Neural crest cell (in vitro differentiated cells): ENCODE measurements at regions not wholly inside any gene's neighbourhood (a gene's known extent, or its start where the extent isn't known, plus 50 kb on each side); places are given as distances from the start of the nearest gene placed in this dataset.

Source experiments
- DNase-seq: peaks from one replicate; pipeline ENCODE4 v3.0.0; 2021; ENCODE audit warnings: low read depth, mixed read lengths, low spot score
- H3K27ac Mint-ChIP-seq: one replicate; pipeline ENCODE4 v1.8.0; 2021; ENCODE audit warnings: mild to moderate bottlenecking, mixed read lengths; ENCODE audit not compliant: unreplicated experiment
- H3K27me3 Mint-ChIP-seq: 2 replicates; pipeline ENCODE4 v1.8.0; 2021; ENCODE audit warnings: low read depth, mild to moderate bottlenecking, mixed read lengths
- H3K36me3 Mint-ChIP-seq: 2 replicates; pipeline ENCODE4 v1.8.0; 2021; ENCODE audit warnings: low read depth, mild to moderate bottlenecking, mixed read lengths
- H3K4me1 Mint-ChIP-seq: 2 replicates; pipeline ENCODE4 v1.8.0; 2021; ENCODE audit warnings: mixed read lengths
- H3K4me3 Mint-ChIP-seq: one replicate; pipeline ENCODE4 v1.8.0; 2021; ENCODE audit warnings: mild to moderate bottlenecking, mixed read lengths
- H3K9me3 Mint-ChIP-seq: 2 replicates; pipeline ENCODE4 v1.8.0; 2021; ENCODE audit warnings: mixed read lengths
- CTCF ChIP-seq: fragments of 200-600 bp; sonication (generic); conservative IDR thresholded peaks from 2 replicates; pipeline ENCODE4 v1.5.0; 2021; ENCODE audit warnings: antibody characterized with exemption, mild to moderate bottlenecking

- TF ChIP-seq CTCF: no peak
- DNase-seq: no peak
- Mint-ChIP-seq H3K9me3 (peaks cover 7% of the 10 kb centered on the region), H3K36me3 (peaks cover 2% of the 10 kb centered on the region), H3K4me1 (no peaks in the 10 kb centered on the region), H3K27ac (no peak overlapping the region), H3K27me3 (no peaks in the 10 kb centered on the region), H3K4me3 (no peak overlapping the region)
Measured at GRCh38 chr6:4268171-4268570, 132.8 kb upstream of the ECI2 start.

GRCh38 chr6:4265740-4266139 is 130.4 kb upstream of the ECI2 start:
- no peak for TF ChIP-seq CTCF
- H3K4me3 Mint-ChIP-seq: no peak overlapping the region

DNA sequence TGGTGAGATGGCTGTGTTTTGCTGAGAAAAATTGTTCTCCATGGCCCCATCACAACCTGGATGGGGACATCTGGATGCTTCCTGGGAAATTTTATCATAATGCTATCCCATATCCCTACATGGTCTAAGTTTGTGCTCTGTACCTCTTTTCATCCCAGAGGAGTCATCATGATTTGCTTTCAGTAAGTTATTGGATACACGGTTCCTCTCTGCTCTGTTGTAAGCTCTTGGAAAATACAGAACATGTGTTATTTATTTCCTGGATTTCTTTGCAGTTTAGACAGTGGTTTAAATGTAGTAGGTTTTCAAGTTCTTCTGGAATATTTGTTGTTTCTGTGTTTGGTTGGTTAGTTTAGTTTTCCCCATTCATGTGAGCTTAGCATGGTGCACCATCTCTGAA is 129.2 kb upstream of the ECI2 start:
- Mint-ChIP-seq H3K4me1 (no peaks in the 10 kb centered on the region), H3K36me3 (peaks cover 2% of the 10 kb centered on the region), H3K27me3 (no peaks in the 10 kb centered on the region), H3K4me3 (no peak overlapping the region), H3K27ac (no peak overlapping the region), H3K9me3 (peaks cover 7% of the 10 kb centered on the region)
- no peak for TF ChIP-seq CTCF
- no peak for DNase-seq

More at GRCh38 chr6:4265740-4266139, 130.4 kb upstream of the ECI2 start:
- no peak for DNase-seq
- Mint-ChIP-seq H3K9me3 (peaks cover 7% of the 10 kb centered on the region), H3K27ac (no peak overlapping the region), H3K36me3 (peaks cover 2% of the 10 kb centered on the region), H3K27me3 (no peaks in the 10 kb centered on the region), H3K4me1 (no peaks in the 10 kb centered on the region)

DNA sequence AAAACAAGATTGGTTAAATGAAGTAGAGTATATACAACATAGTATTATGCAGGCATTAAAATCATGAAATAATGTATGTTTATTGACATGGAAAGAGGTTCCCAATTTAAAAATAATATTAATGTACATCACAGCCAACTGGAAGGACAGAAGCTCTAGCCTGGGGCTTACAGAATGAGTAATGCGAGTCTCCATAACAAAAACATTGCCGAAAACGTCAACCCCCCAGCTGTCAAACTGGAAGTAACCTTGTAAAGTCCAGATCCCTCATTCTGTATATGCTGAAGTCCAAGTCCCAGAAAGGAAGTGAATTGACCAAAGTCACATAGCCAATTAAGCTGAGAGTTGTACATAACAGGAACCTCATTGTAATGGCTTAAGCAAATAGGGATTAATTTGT is 128.7 kb upstream of the ECI2 start:
- DNase-seq: no peak
- Mint-ChIP-seq H3K36me3 (peaks cover 2% of the 10 kb centered on the region), H3K27ac (no peak overlapping the region), H3K4me3 (no peak overlapping the region), H3K27me3 (no peaks in the 10 kb centered on the region), H3K4me1 (peaks cover under 1% of the 10 kb centered on the region), H3K9me3 (peaks cover 7% of the 10 kb centered on the region)
- TF ChIP-seq CTCF: no peak

DNA sequence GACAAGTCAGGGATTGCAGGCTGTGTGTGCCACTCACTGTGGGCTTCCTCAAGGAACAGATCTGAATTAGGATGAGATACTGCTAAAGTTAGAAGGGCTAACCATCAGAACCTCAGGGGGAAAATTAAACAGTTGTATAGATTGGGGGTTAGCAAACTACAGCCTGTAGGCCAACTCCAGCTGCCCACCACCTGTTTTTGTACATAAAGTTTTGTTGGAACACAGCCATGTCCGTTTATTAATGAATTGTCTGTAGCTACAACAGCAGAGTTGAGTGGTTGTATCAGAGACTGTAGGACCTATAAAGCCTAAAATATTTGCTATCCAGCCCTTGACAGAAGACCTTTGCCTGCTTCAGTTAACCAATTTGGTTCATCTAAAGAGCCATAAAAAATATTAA is 127.2 kb upstream of the ECI2 start:
- Mint-ChIP-seq H3K9me3 (peaks cover 5% of the 10 kb centered on the region), H3K4me1 (peaks cover 12% of the 10 kb centered on the region), H3K27ac (no peak overlapping the region), H3K36me3 (peaks cover 1% of the 10 kb centered on the region), H3K4me3 (no peak overlapping the region), H3K27me3 (no peaks in the 10 kb centered on the region)
- no peak for TF ChIP-seq CTCF
- no peak for DNase-seq

GRCh38 chr6:4259391-4259790 is 124.0 kb upstream of the ECI2 start:
- peaks cover 12% of the 10 kb centered on the region for H3K4me1 Mint-ChIP-seq
- H3K36me3 Mint-ChIP-seq: no peaks in the 10 kb centered on the region
- no peak for TF ChIP-seq CTCF
- no peaks in the 10 kb centered on the region for H3K9me3 Mint-ChIP-seq
- H3K4me3 Mint-ChIP-seq: no peak overlapping the region
- no peak for DNase-seq
- no peak overlapping the region for H3K27ac Mint-ChIP-seq
- no peaks in the 10 kb centered on the region for H3K27me3 Mint-ChIP-seq
